Karpas-422 (cell line): ENCODE measurements at regions not wholly inside any gene's neighbourhood (a gene's known extent, or its start where the extent isn't known, plus 50 kb on each side); places are given as distances from the start of the nearest gene placed in this dataset.

ENCODE experiments used
- DNase-seq: peaks from one replicate; pipeline ENCODE4 v3.0.0-alpha.2; 2015
- H2AFZ ChIP-seq: fragments of 200-600 bp; sonication (generic); 2 replicates; pipeline ENCODE4 v1.6.1; 2014; ENCODE audit warnings: antibody characterized with exemption, low read length, mixed read lengths
- H3K27ac ChIP-seq: fragments of 200-600 bp; sonication (generic); 2 replicates; pipeline ENCODE4 v1.5.1; 2014; ENCODE audit warnings: mild to moderate bottlenecking, low read length, moderate library complexity
- H3K27me3 ChIP-seq: fragments of 200-600 bp; sonication (generic); 2 replicates; pipeline ENCODE4 v1.6.1; 2014; ENCODE audit warnings: low read length, mixed read lengths
- H3K36me3 ChIP-seq: fragments of 200-600 bp; sonication (generic); 2 replicates; pipeline ENCODE4 v1.6.1; 2014; ENCODE audit warnings: low read length, mixed read lengths; ENCODE audit not compliant: insufficient read depth
- H3K4me1 ChIP-seq: fragments of 200-600 bp; sonication (generic); 2 replicates; pipeline ENCODE4 v1.6.1; 2014; ENCODE audit warnings: mild to moderate bottlenecking, low read length, mixed read lengths
- H3K4me2 ChIP-seq: fragments of 200-600 bp; sonication (generic); 2 replicates; pipeline ENCODE4 v1.6.1; 2014; ENCODE audit warnings: low read length, low read depth, mild to moderate bottlenecking; ENCODE audit not compliant: poor library complexity, severe bottlenecking
- H3K4me3 ChIP-seq: fragments of 200-600 bp; sonication (generic); 2 replicates; pipeline ENCODE4 v1.5.1; 2014; ENCODE audit warnings: mild to moderate bottlenecking, antibody characterized with exemption, low read length, mixed read lengths
- H3K79me2 ChIP-seq: fragments of 200-600 bp; sonication (generic); 2 replicates; pipeline ENCODE4 v1.6.1; 2014; ENCODE audit warnings: mild to moderate bottlenecking, low read length, mixed read lengths
- H3K9ac ChIP-seq: fragments of 200-600 bp; sonication (generic); 2 replicates; pipeline ENCODE4 v1.6.0; 2014; ENCODE audit warnings: low read length
- H3K9me2 ChIP-seq: fragments of 200-600 bp; sonication (generic), shearing (Covaris generic); replicated peaks from 2 replicates; pipeline ENCODE4 v1.6.0; 2014; ENCODE audit warnings: mild to moderate bottlenecking, low read length, moderate library complexity; ENCODE audit not compliant: insufficient read depth
- H3K9me3 ChIP-seq: fragments of 300-700, 200-600 bp; sonication (generic); 2 replicates; pipeline ENCODE4 v1.6.1; 2014; ENCODE audit warnings: low read length, mixed read lengths
- H4K20me1 ChIP-seq: fragments of 200-600 bp; sonication (generic); 2 replicates; pipeline ENCODE4 v1.6.1; 2014; ENCODE audit warnings: mild to moderate bottlenecking, antibody characterized with exemption, low read length, low read depth; ENCODE audit not compliant: insufficient read depth

GRCh38 chr21:38927776-38928175 lies 122.0 kb downstream of the ETS2 start:
- Histone ChIP-seq H3K4me3 (no peak overlapping the region), H3K36me3 (no peaks in the 10 kb centered on the region), H3K4me1 (peaks cover under 1% of the 10 kb centered on the region; the same call in 1 of the 2 replicates), H2AFZ (no peak overlapping the region), H3K9me2 (no peaks in the 10 kb centered on the region), H3K9me3 (no peaks in the 10 kb centered on the region), H4K20me1 (no peaks in the 10 kb centered on the region), H3K27me3 (no peaks in the 10 kb centered on the region), H3K9ac (no peak overlapping the region), H3K27ac (no peak overlapping the region), H3K4me2 (no peak overlapping the region), H3K79me2 (no peaks in the 10 kb centered on the region)
- no peak for DNase-seq

- no peaks in the 10 kb centered on the region for H4K20me1 ChIP-seq
- no peaks in the 10 kb centered on the region for H3K36me3 ChIP-seq
- no peak for DNase-seq
- no peaks in the 10 kb centered on the region for H3K9me2 ChIP-seq
- no peaks in the 10 kb centered on the region for H3K79me2 ChIP-seq
- no peak overlapping the region for H3K4me3 ChIP-seq
- no peak overlapping the region for H3K27ac ChIP-seq
- no peaks in the 10 kb centered on the region for H3K4me1 ChIP-seq
- no peaks in the 10 kb centered on the region for H3K9me3 ChIP-seq
- H3K9ac ChIP-seq, result no peak overlapping the region
- H3K27me3 ChIP-seq, result no peaks in the 10 kb centered on the region
- no peak overlapping the region for H2AFZ ChIP-seq
- H3K4me2 ChIP-seq, result no peak overlapping the region
These were observed 120.2 kb downstream of the ETS2 start for GRCh38 chr21:38925923-38926322.

- Histone ChIP-seq H3K4me3 (no peak overlapping the region), H3K9me3 (no peaks in the 10 kb centered on the region), H3K36me3 (no peaks in the 10 kb centered on the region), H3K4me1 (no peaks in the 10 kb centered on the region), H2AFZ (no peak overlapping the region), H4K20me1 (no peaks in the 10 kb centered on the region), H3K79me2 (no peaks in the 10 kb centered on the region), H3K27me3 (no peaks in the 10 kb centered on the region), H3K9ac (no peak overlapping the region), H3K9me2 (no peaks in the 10 kb centered on the region), H3K4me2 (no peak overlapping the region), H3K27ac (no peak overlapping the region)
- no peak for DNase-seq
These were observed 119.7 kb downstream of the ETS2 start for GRCh38 chr21:38925478-38925877.

GRCh38 chr21:38924954-38925353 lies 119.2 kb downstream of the ETS2 start:
- no peaks in the 10 kb centered on the region for H3K9me3 ChIP-seq
- H3K79me2 ChIP-seq, result no peaks in the 10 kb centered on the region
- no peak overlapping the region for H3K9ac ChIP-seq
- no peak overlapping the region for H3K4me3 ChIP-seq
- H4K20me1 ChIP-seq, result no peaks in the 10 kb centered on the region
- H3K27me3 ChIP-seq, result no peaks in the 10 kb centered on the region
- no peak overlapping the region for H3K4me2 ChIP-seq
- no peak overlapping the region for H2AFZ ChIP-seq
- DNase-seq, result no peak
- H3K9me2 ChIP-seq, result no peaks in the 10 kb centered on the region
- no peak overlapping the region for H3K27ac ChIP-seq
- H3K4me1 ChIP-seq, result no peaks in the 10 kb centered on the region
- H3K36me3 ChIP-seq, result no peaks in the 10 kb centered on the region

GRCh38 chr21:38923429-38923828 lies 117.7 kb downstream of the ETS2 start:
- Histone ChIP-seq H3K27me3 (no peaks in the 10 kb centered on the region), H3K27ac (no peak overlapping the region), H3K36me3 (no peaks in the 10 kb centered on the region), H3K9ac (no peak overlapping the region), H3K9me2 (no peaks in the 10 kb centered on the region), H3K4me3 (no peak overlapping the region), H3K4me1 (no peaks in the 10 kb centered on the region), H2AFZ (no peak overlapping the region), H3K9me3 (no peaks in the 10 kb centered on the region), H3K79me2 (no peaks in the 10 kb centered on the region), H4K20me1 (no peaks in the 10 kb centered on the region), H3K4me2 (no peak overlapping the region)
- no peak for DNase-seq

GRCh38 chr21:38922474-38923235 lies 116.9 kb downstream of the ETS2 start:
- H3K9me2 ChIP-seq, result no peaks in the 10 kb centered on the region
- no peak overlapping the region for H3K4me2 ChIP-seq
- no peaks in the 10 kb centered on the region for H3K79me2 ChIP-seq
- H4K20me1 ChIP-seq, result no peaks in the 10 kb centered on the region
- no peaks in the 10 kb centered on the region for H3K27me3 ChIP-seq
- no peak overlapping the region for H2AFZ ChIP-seq
- H3K9ac ChIP-seq, result no peak overlapping the region
- H3K36me3 ChIP-seq, result no peaks in the 10 kb centered on the region
- no peak overlapping the region for H3K27ac ChIP-seq
- no peaks in the 10 kb centered on the region for H3K9me3 ChIP-seq
- no peaks in the 10 kb centered on the region for H3K4me1 ChIP-seq
- H3K4me3 ChIP-seq, result no peak overlapping the region
- no peak for DNase-seq

GRCh38 chr21:38921511-38922251 lies 116.0 kb downstream of the ETS2 start:
- Histone ChIP-seq H3K4me3 (no peak overlapping the region), H3K9me3 (no peaks in the 10 kb centered on the region), H3K4me2 (no peak overlapping the region), H3K27ac (no peak overlapping the region), H3K4me1 (no peaks in the 10 kb centered on the region), H4K20me1 (no peaks in the 10 kb centered on the region), H3K27me3 (no peaks in the 10 kb centered on the region), H3K9ac (no peak overlapping the region), H3K9me2 (no peaks in the 10 kb centered on the region), H3K79me2 (no peaks in the 10 kb centered on the region), H2AFZ (no peak overlapping the region), H3K36me3 (no peaks in the 10 kb centered on the region)
- DNase-seq, result no peak

- Histone ChIP-seq H3K27me3 (no peaks in the 10 kb centered on the region), H3K36me3 (no peaks in the 10 kb centered on the region), H4K20me1 (no peaks in the 10 kb centered on the region), H3K9me3 (no peaks in the 10 kb centered on the region), H3K9ac (no peak overlapping the region), H3K4me3 (no peak overlapping the region), H3K4me2 (no peak overlapping the region), H3K9me2 (no peaks in the 10 kb centered on the region), H2AFZ (no peak overlapping the region), H3K27ac (no peak overlapping the region), H3K79me2 (no peaks in the 10 kb centered on the region), H3K4me1 (no peaks in the 10 kb centered on the region)
- no peak for DNase-seq
These were observed 115.1 kb downstream of the ETS2 start for GRCh38 chr21:38920631-38921398.
